Left lung (tissue), 4 donors: ENCODE measurements at regions not wholly inside any gene's neighbourhood (a gene's known extent, or its start where the extent isn't known, plus 50 kb on each side); places are given as distances from the start of the nearest gene placed in this dataset.

Experiments
- ATAC-seq: fragments of 200-7000 bp; cut with Tn5 transposase; one replicate; pipeline ENCODE4 v1.9.1; 2020; ENCODE audit warnings: moderate library complexity
- DNase-seq, 4 donors: peaks; one replicate each; pipeline ENCODE4 v3.0.0-alpha.2; 2013 to 2020
- H3K27ac ChIP-seq, 2 donors: fragments of 200-600 bp; sonication (generic) in 1 of 2; one replicate each; pipeline versions ENCODE4 v1.5.0 to v1.8.0; 2020 to 2021
- H3K27me3 ChIP-seq, 2 donors: fragments of 200-600 bp; sonication (generic) in 1 of 2; one replicate each; pipeline versions ENCODE4 v1.5.0 to v1.8.0; 2020 to 2021
- H3K36me3 ChIP-seq, 2 donors: fragments of 200-600 bp; sonication (generic) in 1 of 2; one replicate each; pipeline versions ENCODE4 v1.5.0 to v1.8.0; 2020 to 2021
- H3K4me1 ChIP-seq, 2 donors: fragments of 200-600 bp; one replicate each; pipeline ENCODE4 v1.8.0; 2021
- H3K4me3 ChIP-seq, 2 donors: fragments of 200-600 bp; sonication (generic) in 1 of 2; one replicate each; pipeline versions ENCODE4 v1.5.0 to v1.8.0; 2020 to 2021; ENCODE audit warnings: mild to moderate bottlenecking in 1 of 2
- H3K9me3 ChIP-seq, 2 donors: fragments of 200-600 bp; sonication (generic) in 1 of 2; one replicate each; pipeline versions ENCODE4 v1.5.0 to v1.8.0; 2020 to 2021
- intact Hi-C, 2 donors: fragments of 100-400 bp; cut with DNase I; formaldehyde crosslinking; loops; one replicate each; pipeline versions ENCODE4 v1.11.2 to v1.14.2; 2022
- TF ChIP-seq, protein P1 (sequence below), 2 donors: fragments of 200-600 bp; sonication (generic) in 1 of 2; IDR thresholded peaks; one replicate each; pipeline versions ENCODE4 v1.5.0 to v1.8.0; 2021; ENCODE audit warnings: antibody characterized with exemption in 2 of 2
- donor health status: DM: no; HTN: yes; CAD: no.
- donor health status: DM: no; HTN: no; CAD: no.

DNA sequence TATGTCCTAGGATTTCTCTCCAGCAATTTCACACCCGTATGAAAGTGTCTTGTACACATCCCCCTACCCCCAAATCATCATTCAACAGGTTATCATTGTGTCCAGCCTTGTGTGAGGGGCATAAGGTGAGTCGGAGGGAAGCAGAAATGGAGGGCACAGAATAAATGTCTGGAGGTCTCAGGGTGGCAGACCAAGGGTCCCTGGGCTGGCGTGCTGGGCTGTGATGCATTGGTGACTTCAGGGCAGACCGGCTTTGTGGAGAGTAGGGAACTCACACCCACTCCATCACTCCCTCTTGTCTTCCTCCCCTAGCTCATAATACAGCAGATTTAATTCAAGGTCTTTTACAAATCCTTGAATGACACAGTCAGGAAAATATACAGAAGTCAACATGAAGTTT lies 191.7 kb upstream of the PMEPA1 start:
- H3K36me3 ChIP-seq, result no peaks in the 10 kb centered on the region
- DNase-seq (no peak), ATAC-seq (no peak)
- H3K9me3 ChIP-seq, result no peaks in the 10 kb centered on the region
- intact Hi-C loops, result no loop called here
- TF ChIP-seq, protein P1, sequence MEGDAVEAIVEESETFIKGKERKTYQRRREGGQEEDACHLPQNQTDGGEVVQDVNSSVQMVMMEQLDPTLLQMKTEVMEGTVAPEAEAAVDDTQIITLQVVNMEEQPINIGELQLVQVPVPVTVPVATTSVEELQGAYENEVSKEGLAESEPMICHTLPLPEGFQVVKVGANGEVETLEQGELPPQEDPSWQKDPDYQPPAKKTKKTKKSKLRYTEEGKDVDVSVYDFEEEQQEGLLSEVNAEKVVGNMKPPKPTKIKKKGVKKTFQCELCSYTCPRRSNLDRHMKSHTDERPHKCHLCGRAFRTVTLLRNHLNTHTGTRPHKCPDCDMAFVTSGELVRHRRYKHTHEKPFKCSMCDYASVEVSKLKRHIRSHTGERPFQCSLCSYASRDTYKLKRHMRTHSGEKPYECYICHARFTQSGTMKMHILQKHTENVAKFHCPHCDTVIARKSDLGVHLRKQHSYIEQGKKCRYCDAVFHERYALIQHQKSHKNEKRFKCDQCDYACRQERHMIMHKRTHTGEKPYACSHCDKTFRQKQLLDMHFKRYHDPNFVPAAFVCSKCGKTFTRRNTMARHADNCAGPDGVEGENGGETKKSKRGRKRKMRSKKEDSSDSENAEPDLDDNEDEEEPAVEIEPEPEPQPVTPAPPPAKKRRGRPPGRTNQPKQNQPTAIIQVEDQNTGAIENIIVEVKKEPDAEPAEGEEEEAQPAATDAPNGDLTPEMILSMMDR (IDR thresholded peaks at IDR 0.05), result no peak
- H3K27me3 ChIP-seq, result peaks cover 0 to 3% of the 10 kb centered on the region in 2 donors
- no peak overlapping the region for H3K27ac ChIP-seq
- no peaks in the 10 kb centered on the region for H3K4me1 ChIP-seq
- no peak overlapping the region for H3K4me3 ChIP-seq

DNA sequence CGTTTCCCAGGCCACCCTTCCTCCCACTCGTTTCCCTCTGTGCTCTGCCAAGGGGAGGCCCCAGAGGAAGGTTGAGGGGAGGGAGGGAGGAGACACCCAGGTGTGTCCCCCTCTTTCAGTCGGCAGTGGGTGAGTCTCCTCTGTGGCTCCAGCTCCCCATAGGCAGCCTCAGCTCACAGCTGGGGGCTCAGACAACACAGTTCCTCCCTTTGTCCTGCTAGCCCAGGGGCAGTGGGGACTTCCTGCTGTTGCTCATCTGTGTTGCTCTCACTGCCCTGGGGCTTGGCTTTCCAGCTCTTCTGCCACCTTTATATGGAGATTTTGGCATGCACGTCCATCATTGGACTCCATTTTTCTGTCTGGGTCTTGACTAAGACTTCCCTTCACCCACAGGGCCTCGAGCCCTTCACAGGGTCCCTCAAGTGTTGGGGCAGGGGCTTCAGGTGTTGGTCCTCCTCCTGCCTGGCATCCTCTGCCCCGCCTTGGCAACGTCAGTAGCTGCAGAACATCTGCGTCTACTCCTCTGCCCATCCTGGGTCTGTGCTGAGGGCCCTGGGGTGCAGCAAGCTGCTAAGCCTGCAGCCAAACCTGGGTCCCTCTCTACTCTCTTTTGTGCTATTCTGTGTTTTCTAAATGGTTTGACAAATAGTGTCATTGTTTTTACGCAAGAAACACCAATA lies 190.6 kb upstream of the PMEPA1 start:
- Histone ChIP-seq H3K27me3 (no peaks in the 10 kb centered on the region), H3K4me1 (no peaks in the 10 kb centered on the region), H3K27ac (no peak overlapping the region), H3K4me3 (no peak overlapping the region), H3K36me3 (no peaks in the 10 kb centered on the region), H3K9me3 (no peaks in the 10 kb centered on the region)
- ATAC-seq (no peak), DNase-seq (no peak)
- intact Hi-C loops, result no loop called here
- TF ChIP-seq, protein P1 (IDR thresholded peaks at IDR 0.05), result no peak

DNA sequence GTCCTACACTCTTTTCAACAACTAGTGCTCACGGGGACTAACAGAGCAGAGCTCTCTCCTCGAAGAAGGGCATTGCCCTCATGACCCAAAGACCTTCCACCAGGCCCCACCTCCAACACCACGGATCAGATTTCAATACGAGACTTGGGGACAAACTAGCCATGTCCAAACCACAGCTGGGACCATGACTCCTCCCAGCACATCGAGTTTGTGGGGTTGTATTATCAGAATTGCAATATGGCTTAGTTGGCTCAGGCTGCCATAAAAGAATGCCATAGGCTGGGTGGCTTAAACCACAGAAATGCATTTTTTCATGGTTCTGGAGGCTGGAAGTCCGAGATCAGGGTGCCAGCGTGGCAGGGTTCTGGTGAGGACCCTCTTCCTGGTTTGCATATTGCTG lies 189.7 kb upstream of the PMEPA1 start:
- H3K27ac ChIP-seq, result no peak overlapping the region
- no peaks in the 10 kb centered on the region for H3K4me1 ChIP-seq
- no peak overlapping the region for H3K4me3 ChIP-seq
- TF ChIP-seq, protein P1 (IDR thresholded peaks at IDR 0.05), result no peak
- intact Hi-C loops, result no loop called here
- no peaks in the 10 kb centered on the region for H3K9me3 ChIP-seq
- DNase-seq (no peak), ATAC-seq (no peak)
- no peaks in the 10 kb centered on the region for H3K36me3 ChIP-seq
- no peaks in the 10 kb centered on the region for H3K27me3 ChIP-seq

DNA sequence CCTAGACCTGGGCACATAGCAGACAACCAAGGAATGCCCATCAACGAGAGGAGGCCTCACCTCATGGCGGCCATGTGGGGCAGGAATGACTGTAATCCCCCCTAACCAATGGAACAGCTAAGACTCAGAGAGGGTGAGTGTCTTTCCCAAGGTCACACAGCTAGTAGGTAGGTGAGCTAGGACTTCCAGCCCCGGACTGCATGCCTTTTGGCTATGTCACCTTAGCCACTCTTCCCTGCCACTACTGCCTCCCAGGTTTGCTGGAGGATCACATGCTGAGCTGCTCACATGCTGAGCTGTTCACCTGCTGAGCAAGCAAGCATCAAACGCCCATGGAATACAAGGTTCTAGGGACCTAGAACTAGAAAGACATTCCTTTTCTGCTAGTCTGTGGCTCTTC lies 188.5 kb upstream of the PMEPA1 start:
- TF ChIP-seq, protein P1 (IDR thresholded peaks at IDR 0.05), result no peak
- Histone ChIP-seq H3K4me3 (no peak overlapping the region), H3K4me1 (no peaks in the 10 kb centered on the region), H3K9me3 (no peaks in the 10 kb centered on the region), H3K27ac (no peak overlapping the region), H3K27me3 (no peaks in the 10 kb centered on the region), H3K36me3 (no peaks in the 10 kb centered on the region)
- ATAC-seq (no peak), DNase-seq (no peak)
- intact Hi-C loops, result no loop called here

DNA sequence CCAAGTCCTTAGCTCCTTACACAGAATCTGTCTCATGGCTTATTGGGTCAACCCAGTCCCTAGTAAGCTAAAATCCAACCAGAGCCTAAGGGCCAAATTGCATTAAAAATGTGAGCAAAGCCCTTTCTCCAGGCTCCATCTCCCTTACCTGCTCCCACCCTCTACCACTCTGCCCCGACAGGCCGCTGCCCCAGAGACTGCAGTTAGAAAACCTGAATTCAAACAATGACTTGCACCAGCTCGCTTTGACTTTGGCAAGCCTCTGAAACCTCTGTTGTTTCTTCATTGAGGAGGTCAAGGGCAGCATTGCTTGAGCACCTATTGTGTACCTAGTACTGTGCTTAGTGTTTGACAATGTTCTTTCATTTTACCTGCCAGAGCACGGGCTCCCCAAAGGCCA lies 188.1 kb upstream of the PMEPA1 start:
- H3K36me3 ChIP-seq, result no peaks in the 10 kb centered on the region
- no peaks in the 10 kb centered on the region for H3K27me3 ChIP-seq

More for the DNA sequence above, 188.1 kb upstream of the PMEPA1 start:
- H3K27ac ChIP-seq, result no peak overlapping the region
- DNase-seq (no peak), ATAC-seq (no peak)
- H3K9me3 ChIP-seq, result no peaks in the 10 kb centered on the region
- TF ChIP-seq, protein P1 (IDR thresholded peaks at IDR 0.05), result no peak
- no peaks in the 10 kb centered on the region for H3K4me1 ChIP-seq
- no peak overlapping the region for H3K4me3 ChIP-seq
- intact Hi-C loops, result no loop called here
